IPS-NIHi7 (cell line): ENCODE measurements at regions not wholly inside any gene's neighbourhood (a gene's known extent, or its start where the extent isn't known, plus 50 kb on each side); places are given as distances from the start of the nearest gene placed in this dataset.
A peak's percentile ranks its signal among the peaks of the same experiment; 100 is the strongest.

Experiments
- DNase-seq: peaks from one replicate; pipeline ENCODE4 v3.0.0; 2012; ENCODE audit warnings: mixed read lengths; ENCODE audit errors: extremely low spot score

DNA sequence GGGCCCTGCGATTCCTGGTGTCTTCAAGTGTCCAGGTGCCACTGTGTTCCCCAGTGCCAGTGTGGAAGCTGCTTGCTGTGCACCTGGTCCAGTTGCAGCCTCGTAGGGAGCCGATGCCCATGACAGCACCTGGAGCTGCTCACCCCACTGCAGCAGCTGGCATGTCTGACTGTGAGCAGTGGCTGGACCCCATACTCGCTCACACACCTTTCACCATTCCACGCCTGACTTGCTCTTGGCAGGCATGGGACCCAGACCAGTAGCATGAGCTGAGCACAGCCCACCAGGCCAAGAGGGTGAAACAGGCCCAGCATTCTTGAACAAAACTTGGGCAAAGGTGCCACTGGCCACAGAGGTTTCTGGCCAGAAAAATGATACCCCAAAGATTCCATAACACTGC lies 124.5 kb upstream of the THY1 start:
- DNase-seq, result no peak

DNA sequence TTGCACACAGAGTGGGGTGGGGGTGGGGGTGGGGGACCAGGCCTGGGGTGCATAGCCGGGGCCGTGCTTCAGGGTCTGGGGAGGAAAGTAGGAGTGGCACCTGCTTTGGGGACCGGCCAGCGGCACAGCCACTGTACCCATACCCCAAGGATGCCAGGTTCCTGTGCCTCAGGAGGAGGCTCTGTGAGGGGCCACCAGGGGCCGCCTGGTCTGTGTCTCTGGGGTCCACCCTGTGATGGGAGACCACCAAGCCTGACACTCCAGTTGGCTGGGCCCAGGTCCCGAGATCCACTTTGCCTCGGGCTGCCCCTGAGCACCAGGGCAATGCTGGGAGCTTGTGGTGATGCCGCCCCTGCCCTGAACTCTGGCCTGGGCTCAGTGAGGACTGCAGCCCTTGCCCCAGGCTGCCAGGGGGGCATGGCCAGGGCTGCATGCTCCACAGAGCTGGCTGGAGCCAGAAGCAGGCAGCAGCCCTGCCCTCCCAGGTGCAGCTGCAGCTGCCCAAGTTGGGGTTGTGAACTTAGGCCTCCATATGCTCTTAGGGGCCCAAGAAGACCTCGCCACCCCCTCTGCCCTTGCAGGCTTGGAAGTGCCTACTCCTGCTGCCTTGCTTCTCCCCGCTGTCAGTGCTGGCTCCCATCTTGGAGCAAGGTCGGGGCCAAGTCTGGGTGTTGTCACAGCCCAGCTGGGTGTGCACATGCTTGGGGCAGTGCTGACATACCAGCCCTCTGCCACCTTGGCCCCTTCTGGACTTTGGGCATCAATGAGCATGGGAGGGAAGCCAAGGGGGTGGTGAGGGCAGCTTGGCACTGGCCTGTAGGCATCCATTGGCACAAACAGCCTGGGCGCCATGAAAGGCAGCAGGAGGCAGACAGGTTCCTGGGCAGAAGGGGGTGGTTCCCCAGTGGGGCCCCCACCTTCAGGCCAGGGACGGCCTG lies 123.3 kb upstream of the THY1 start:
- DNase-seq, result no peak

DNA sequence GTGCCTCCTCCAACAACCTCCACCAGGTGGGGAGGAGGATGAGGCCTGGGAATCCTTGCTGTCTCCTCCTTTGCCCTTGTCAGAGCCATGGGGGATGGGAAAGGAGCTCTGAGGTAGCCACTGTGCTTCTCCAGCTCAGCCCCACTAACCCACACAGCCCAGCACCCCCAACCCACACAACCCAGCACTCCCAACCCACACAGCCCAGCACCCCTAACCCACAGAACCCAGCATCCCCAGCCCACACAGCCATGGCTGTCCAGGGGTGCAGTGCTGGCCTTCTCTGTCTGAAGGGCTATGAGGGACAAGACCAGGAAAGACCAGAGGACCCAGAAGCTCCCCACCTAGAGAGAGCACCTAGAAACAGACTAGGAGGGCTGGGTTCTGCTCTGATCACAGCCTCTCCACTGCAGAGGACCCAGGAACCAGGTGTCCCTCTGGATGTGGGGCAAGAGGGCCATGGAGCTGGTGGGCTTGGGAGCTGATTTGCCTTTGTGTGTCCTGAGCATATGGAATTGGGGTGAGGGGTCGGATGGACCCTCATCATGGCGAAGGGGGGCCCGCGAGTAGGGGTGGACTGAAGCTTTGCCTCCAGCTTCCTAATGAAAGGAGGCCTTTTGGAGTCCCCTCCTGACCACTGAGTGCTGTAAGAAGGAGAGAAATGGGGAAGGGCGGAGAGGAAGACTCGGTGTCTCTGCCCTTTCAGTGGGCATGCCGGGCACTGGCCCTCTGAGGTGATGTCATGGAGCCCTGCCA lies 117.6 kb upstream of the THY1 start:
- DNase-seq, result no peak

DNA sequence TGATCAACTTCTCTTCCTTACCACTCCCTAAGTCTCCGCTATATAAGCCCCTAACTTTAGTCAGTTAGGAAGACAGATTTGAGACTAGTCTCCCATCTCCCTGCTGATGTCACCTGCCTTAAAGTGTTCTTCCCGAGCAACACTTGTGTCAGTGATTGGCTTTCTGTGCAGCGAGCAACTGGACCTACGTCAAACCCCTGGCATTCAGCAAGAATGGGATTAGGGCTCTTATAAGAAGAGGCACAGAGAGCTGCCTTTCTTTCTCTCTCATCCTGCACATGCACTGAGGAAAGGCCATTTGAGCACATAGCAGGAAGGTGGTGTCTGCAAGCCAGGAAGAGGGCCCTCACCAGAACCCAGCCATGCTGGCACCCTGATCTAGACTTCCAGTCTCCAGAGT lies 116.6 kb upstream of the THY1 start:
- DNase-seq, result no peak

DNA sequence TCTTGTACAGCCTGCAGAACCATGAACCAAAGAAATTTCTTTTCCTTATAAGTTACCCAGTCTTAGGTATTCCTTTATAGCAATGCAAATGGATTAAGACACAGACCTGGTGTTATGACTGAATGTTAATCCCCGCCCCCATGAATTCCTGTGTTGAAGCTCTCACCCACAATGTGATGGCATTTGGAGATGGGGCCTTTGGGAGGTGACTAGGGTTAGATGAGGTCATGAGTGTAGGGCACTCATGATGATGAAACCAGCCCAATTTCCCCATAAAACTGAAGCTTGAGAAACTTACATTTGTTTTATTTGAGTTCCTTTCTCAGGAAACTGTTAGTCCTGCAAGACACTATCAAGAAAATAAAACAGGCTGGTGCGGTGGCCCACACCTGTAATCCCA lies 115.8 kb upstream of the THY1 start:
- no peak for DNase-seq

DNA sequence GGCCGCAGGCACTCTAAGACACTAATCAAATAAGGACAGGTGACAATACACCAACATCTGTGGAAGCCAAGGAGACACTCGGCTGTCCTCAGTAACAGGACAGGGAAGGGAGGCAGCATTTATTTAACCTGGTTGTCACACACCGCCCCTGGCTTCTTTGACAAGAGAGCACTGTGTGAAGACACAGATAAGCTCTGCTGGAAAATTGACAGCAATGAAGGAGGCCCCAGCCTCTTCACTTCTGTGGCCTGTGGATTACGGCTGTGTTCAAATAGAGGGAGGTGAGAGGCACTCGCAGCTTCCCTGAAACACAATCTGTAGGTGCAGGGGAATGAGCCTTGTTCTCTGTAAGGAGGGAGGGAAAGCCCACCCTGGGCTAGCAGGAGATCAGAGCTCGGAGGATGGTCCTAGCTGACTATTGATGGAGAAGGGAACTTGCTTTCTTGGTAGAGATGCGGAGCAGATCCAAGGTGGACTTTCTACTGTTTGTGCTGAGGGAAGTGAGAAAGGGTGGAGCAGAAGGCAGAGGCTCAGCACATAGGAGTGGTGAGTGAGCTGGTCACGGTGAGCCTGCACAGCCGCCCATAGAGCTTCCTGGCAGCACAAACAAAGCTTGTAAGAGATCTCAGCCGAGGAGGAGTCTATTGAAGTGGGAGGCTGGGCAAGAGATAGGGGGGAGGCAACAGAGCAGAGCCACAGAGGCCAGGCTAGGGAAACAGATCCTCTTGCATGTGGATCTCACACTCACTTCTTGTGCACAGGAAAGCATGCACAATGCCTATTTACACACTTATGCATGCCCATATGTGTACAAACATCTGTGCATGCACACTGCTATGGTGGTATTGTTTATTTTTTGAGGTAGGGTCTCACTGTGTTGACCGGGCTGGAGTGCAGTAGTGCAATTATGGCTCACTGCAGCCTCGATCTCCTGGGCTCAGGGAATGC lies 114.6 kb upstream of the THY1 start:
- no peak for DNase-seq

DNA sequence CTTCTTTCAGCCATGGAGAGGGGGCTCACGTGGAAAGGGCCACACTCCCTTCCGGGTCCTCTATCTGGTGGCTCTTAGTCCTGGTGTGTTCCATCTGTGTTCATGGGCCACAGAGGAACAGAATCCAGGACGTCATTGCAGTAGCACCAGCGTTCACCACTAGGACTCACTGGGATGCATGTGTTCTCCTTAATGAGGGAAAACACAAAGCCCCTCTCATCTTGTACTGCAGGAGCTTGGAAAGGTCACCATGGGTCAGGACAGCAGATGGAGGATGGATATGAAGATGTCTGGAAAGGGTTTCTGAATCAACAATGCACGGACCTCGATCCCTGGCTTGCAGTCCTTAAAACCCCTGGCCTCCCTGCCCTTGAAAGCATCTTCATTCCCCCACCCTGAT lies 113.8 kb upstream of the THY1 start:
- no peak for DNase-seq

DNA sequence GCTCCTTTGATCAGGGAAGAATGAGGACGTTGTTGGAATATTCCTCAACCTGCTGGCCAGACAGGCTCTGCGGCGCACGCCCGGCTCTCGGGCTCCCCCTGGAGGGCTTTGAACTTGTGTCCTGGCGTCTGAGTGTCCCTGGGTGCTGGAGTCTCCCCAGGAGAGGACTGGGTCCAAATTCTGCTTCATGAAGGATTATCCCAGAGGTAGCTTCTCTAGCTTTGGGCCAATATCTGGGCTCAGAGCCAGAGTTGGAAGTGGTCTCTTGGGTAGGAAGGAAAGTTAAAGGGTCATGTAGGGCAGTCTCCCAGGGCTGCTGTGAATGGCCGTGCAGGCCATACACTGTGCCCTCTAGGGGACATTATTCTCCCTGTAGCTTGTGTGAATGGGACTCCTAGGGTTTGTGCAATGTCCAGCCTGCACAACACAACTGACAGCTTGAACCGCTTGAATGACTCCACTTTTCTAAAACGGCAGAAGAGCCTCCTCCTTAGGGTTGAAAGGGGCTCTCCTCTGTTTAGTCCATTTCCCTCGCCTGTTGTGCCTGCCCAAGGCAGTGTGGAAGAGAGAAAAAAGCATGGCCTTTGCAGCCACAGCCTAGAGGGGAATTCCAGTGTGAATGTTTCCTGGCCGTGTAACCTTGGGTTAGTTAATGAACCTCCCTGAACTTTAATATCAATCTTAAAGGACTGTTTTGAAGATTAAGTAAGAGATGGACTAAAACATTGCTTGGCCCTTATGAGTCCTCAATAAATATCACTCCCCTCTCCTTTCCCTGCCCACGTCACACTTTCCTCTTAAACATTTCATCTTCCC lies 111.2 kb upstream of the THY1 start:
- peak; percentile 86 for DNase-seq

DNA sequence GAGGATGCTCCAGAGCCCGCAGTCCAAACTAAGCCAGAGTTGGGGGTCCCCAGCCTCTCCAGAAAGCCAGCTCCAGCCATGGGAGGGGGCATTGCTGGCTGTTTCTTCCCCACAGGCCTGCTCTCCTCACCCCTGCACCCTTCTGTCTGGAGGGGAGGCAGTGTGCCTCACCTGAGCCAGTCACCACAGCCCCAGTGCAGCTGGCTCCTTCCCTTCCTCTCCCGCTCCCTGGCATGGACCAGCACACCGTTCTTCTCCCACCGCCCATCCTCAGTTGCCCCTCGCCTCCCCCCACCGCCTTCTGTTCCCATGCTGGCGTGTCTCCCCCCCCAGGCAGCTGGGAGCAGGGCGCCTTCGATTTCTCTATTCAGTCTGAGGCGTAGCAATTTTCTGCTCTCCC lies 110.5 kb upstream of the THY1 start:
- DNase-seq, result no peak

DNA sequence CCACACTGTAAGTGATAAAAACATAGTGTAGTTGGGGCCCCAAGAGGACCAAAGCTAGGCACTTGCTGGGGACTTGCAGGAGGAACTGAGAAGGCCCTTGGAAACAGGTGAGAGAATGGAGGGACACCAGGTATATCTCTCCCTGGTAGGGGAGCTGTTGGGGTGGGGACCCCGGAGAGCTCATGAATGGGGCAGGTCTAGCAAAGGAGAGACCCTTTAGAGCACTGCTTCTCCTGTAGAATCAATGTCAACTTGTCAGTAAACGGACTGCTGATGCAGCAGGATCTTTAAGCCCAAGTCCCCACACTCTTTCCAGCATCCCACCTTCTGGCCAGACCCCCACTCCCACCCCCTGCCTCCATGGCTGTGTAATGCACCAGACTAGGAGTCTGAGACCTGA lies 109.6 kb upstream of the THY1 start:
- no peak for DNase-seq

DNA sequence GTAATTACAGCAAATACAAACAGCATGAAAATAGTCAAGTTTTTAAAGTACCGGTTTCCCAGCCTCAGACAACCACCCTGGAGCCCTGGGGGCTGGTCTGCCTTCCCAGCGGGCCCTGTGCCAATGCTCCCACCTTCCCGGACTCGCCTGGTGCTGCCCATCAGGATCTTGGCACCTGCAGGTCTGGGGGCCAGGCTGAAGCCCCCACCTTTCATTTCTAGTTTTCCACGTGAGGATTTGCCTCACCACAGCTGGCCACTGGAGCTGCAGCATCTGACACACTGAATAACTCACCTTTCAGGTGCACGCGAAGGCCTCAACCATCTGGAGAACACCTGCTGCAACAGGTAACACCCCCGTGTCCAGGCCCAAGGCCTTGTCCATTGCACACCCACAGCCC lies 108.7 kb upstream of the THY1 start:
- no peak for DNase-seq

DNA sequence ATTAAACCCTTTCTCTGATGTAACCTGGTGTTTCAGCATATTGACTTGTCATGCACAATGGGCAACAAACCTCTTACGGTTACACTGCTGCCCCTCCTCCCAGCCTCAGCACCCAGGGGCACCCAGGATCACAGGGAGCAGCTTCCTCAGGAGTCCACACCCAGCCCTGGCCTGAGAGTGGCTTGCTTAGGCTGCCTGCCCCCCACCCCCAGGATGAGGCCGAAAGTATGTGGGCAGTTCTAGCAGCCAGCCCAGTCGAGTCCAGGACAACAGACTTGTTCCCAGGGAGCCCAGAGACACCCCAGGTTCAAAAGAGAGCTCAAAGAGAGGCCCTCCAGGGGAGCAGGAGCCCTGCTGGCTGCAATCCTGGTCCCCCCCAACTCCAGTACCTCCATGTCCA lies 108.1 kb upstream of the THY1 start:
- no peak for DNase-seq

DNA sequence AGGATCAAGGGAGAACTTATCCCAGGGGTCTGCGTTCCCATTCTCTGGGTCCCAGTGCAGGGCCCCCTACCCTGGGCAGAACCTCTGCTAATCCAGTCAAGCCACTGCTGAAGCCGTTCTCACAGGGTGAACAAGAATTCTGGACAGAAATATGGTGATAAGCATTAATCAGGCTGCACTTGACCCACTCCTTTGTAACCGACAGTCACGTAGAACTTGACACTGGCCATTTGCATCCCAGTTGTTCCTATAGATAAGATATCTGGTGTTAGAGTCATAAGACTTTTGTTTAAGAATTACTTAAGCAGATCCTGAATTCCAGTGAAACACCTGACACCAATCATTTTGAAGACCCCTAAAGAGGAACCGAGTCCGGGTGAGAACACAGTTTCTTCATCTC lies 107.5 kb upstream of the THY1 start:
- DNase-seq, result no peak

DNA sequence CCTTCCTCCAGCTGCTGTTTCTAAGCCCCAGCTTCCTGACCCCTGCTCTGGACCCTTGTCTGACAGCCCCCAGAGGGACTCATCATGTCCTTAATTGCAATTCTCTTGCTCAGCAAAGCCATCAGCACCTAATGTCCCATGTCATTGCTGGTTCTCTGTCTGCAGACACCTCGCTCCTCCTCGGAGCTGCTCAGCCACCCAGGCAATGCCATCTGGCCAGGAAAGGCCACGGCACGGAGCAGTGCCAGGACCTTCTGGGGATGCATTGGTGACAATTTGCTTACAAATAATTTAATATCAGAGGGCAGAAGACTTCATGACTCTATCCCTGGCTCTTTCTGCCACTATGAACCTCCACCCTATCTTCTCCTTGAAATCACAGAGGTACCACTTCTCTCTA lies 107.0 kb upstream of the THY1 start:
- DNase-seq, result no peak

DNA sequence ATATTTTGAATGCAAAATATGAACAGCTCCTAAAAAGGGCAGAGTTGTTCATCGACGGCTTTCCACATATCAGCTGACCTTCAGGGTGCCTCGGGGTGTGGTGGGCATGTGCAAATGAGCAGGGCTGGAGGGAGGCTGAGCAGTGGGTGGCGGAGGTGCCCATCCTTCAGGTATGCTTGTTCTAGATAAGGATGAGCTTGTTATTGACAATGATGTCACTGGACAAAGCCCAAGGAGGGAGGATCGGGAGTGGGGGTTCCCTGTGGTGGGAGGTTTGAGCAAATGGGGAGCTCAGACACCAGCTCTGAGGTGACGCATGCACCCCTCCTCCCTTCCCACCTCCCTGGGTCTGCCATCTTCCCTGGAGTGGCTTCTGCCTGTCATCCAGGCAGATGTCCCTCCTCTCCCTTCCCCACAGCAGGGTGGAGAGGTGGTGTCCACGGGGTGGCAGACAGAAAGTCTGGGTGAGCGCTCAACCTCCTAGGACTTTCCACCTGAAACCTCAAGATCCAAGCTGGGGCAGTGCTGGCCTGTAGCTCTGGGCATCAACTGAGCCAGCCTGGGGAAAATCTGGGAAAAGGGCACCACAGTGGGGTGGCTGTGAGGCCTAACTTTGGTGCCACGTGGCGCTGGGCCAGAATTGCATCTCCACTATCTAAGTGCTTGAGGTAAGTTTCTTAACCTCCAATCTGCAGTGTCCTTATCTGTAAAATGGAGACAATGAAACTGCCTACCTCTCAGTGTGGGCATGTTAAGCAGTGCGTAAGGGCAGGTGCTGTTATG lies 106.3 kb upstream of the THY1 start:
- DNase-seq, result no peak

DNA sequence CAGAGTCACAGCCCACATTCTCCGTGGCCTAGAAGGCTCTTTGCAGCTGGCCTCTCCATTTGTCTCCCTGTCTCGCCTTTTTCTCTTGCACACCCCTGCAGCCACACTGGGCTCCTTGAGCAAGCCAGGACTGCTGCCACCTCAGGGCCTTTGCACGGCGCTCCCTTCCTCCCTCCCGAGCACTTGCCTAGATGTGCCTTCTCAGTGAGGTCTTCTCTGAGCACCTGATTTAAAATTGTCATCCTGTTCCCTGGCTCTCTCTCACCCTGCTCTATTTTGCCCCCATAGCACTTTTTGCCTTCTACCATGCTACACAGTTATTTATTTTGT lies 102.9 kb upstream of the THY1 start:
- no peak for DNase-seq

DNA sequence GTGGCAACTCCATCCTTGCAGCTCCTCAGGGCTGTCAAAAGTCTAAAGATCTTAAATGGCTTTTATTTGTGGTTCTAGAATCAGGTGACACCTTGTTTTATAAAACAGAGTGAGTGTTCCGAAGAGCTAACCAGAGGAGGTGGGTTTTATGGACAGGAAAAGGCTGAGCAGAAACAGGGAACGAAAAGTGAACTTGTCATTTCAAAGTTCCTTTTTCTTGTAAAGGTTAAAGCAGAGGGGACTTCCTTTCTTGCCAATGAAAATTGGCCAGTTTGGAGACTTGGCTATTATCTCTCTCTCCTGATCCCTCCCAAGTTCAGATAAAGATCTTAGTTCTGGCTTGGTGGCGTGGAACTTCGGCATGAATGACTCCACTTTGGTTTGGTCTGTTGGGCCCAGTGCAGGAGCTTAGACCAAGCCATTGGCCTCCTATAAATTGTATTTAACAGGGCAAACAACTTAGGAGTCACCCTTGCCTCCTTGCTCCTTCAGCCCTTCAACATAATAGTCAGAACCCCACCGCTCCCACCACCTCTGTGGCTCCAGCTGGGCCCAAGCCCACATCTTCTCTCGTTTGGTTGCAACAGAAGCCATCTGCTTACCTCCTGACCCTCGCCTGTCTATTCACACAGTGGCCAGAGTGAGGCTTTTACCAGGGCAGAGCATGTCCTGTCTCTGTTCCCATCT lies 102.4 kb upstream of the THY1 start:
- DNase-seq, result no peak

DNA sequence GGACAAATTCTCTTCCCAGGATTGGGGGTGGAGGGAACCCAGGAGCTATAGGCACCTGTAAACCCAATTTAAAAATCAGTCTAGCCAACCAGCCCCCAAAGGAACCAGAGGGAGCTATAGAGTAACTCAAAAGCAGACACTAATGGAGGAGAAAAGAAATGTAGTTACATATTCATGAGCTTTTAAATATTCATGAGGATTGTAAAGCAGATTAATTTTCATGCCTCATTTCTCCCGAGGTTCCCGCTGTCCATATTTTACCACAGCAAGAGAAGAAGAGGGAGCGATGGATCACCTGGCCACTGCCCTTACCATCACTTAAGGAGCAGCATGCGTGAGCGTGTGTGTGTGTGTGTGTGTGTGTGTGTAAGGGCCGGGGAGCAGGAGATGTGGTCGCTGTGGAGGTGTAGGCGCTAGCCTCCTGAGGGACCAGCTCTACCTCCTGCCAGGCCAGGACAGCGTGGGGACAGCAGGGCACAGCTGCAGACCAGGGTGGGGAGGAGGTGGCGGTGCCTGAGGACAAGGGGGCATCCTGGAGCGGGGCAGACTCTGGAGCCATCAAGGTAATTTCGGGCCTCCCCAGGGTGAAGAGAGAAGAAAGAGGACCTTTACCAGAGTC lies 100.7 kb upstream of the THY1 start:
- DNase-seq, result no peak

DNA sequence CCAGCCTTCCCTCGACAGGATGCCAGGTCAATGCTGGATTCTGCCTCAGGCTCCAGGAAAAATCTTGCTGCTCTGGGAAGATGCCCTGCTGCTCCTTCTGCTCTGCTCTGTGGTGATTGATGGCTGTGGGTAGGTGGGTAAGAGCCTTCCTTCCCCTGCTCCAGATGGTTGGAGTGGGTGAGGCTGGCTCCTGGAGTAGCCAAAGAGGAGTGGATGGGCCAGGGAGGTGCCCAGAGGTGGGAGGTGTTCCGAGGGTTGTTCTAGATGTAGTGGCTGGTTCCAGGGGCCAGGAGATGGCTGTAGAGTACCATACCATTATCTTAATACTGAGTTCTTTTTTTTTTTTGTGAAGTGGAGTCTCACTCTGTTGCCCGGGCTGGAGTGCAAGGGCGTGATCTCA lies 99.6 kb upstream of the THY1 start:
- DNase-seq, result no peak

DNA sequence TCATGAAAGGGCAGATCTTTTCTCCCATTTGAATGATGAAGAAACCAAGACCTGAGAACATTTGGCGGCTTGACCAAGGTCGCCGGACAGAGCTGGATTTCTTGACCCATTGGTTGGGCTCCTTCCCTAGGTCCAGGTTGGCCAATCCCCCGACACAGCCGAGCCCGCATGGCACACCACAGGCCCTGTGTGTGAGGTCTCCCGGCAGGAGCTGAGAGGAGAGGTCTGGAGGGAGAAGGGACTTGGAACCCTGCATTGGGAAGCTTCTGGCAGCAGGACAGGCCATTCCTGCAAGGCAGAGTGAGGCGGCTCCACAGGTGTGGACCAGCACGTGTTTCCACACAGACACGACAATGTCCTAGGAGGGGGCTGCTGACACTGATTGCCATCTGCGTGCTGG lies 98.6 kb upstream of the THY1 start:
- no peak for DNase-seq
